RCC 7860 (cell line): ENCODE measurements at regions not wholly inside any gene's neighbourhood (a gene's known extent, or its start where the extent isn't known, plus 50 kb on each side); places are given as distances from the start of the nearest gene placed in this dataset.
"Not testable (repeated sequence)": the region's sequence is repeated elsewhere in the genome, so short reads cannot be mapped to it uniquely, and the experiment has no call there.

Experiments
- DNase-seq: peaks from one replicate; pipeline ENCODE4 v3.0.0-alpha.2; 2015; ENCODE audit warnings: low spot score
- FAIRE-seq: peaks from 2 replicates; lab custom pipeline; 2012; peaks lifted over from hg19 to GRCh38; lab: Jason Lieb, UNC

- FAIRE-seq = peak; percentile 68
- no peak for DNase-seq
Observed at GRCh38 chr4:15333692-15334633, 93.9 kb upstream of the C1QTNF7 start.

DNA sequence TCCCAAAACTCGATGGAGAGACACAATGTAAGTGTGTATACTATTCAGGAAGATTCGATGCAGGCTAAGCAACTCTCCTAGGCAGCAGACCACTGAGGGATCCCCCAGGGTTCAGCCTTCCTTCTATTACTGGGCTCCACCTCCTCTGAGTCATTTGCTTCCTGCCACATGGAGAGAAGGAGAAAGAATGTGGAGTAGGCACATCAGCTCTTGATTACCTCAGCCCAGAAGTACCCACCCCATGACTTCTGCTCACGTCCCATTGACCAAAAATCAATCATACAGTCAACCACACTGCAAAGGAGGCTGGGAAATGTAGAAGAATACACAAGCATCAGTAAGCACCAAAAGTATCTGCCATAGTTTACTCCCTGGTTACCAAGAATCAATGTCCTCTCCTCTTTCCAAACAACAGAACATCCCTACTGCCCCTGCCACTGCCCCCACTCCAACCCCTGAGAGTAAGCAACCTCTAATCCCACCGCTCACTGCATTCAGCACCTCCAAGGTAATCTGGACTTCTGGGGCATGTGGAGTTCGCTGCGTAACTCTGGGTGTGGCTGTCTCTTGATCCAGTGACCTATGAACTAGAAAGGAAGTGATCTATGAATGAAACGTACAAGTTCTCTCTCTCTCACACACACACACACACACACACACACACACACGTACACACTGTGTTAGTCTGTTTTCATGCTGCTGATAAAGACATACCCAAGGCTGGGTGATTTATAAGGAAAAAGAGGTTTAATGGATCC, 91.2 kb upstream of the C1QTNF7 start:
- DNase-seq (peak; percentile 54), FAIRE-seq (no peak)

DNA sequence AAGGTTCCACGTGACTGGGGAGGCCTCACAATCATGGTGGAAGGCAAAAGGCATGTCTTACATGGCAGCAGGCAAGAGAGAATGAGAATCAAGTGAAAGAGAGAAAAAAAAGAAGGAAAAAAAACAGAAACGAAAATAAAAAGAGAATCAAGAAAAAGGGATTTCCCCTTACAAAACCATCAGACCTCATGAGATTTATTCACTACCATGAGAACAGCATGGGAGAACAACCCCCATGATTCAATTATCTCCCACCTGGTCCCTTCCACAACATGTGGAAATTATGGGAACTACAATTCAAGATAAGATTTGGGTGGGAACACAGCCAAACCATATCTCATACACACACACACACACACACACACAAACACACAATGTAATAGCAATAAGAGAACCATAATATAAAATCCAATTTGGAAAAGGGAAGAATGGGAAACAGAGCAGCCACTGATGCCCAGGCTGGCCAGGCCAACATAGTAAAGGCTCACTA, 90.6 kb upstream of the C1QTNF7 start:
- DNase-seq, FAIRE-seq: not testable (repeated sequence)

DNA sequence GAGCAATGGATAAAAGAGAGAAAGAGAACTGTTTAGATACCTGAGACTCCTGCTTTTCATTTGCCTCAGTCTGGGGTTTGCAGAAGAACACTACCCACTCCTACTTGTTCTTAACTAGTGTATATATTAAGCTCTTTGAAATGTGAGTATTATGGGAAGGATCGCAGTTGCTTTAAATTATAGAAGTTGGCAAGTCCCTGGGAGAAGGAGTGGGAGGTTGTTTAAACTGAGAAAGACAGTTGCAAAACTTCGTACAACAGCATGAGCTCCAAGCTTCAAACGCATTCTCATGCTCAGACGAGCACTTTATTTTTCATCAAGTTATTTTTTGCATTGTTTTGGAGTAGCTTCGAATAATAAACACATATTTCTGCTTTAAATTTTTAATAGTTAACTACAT, 88.1 kb upstream of the C1QTNF7 start:
- DNase-seq (no peak), FAIRE-seq (no peak)

DNA sequence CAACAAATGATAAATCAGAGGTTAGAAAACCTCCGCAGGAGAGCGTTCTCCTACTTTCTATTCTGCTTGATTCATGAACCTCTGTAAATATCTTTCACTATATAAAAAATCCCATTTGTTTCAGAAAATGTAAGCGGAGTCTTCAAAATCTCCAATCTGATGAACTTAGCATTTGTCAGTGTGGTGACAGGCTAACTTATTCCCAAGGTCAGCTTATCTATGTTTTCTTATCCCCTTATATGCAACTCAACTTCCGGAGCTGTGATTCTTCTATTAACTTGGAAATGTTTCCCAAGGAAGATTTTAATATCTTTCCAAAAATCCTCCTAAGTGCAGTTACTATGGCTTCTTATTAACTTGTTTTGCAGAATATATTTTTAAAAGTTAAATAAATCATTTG, 87.5 kb upstream of the C1QTNF7 start:
- DNase-seq = no peak
- FAIRE-seq = no peak

GRCh38 chr4:15340902-15341732, 86.7 kb upstream of the C1QTNF7 start:
- FAIRE-seq (no peak), DNase-seq (no peak)

DNA sequence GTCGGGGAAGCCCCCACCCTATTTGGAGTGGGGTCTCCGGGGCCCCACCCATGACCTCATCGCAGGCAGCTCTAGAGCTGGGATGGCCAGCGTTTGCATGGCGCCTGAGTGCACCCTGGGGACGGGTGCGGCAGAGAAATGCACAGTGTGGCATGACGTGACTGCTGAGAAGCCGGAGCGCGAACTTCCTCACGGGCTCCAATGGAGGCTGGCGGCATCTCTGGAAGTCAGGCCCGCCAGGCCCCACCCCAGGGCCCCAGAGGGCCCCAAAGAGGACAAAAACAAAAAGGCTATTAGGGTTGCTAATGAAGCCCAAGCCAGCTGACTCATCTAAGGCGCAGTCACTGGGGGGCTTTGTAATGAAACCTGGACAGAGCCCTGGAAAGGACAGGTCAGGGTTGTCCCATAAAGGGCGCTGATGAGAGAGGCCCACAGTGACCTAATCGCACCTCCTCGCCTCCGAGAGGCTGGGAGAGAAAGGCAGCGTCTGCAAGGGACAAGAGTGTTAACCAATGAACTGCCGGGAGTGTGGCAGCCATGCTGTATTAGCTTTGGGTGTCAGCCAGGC, 86.0 kb upstream of the C1QTNF7 start:
- DNase-seq = no peak
- FAIRE-seq = no peak

DNA sequence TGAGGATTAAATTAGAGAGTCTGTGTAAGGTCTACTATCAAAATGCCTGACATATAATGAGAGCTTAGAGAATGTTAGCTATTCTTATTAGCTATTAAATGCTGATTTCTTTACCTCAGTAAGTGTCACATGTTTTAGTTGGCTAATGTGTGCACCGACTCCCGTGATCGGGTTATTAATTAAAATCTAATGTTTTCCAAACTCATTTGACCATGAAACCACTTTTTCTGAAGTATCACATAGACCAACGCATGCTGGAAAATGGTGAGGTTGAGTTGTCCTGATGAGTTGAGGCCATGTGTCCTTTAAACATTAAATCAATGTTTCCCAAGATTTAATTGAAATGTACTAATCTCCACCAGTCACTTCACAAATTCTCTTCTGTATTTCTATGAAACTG, 84.8 kb upstream of the C1QTNF7 start:
- DNase-seq (no peak), FAIRE-seq (no peak)

DNA sequence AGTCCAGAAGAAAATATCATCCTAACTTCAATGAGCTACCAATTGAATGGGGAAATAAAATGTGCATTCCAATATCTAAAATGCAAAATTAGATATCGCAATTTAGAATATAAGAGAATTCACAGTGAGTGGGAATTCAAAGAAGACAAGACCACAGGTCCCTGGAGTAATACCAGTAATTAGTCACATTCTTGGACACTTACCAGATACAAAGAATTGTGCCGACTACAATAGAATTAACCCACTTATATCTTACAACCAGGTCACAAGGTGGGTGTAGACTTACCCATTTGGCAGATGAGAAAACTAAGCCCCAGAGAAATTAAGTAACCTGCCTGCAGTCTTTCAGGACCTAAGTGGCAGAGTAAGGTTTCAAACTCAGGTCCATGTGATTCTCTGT, 84.3 kb upstream of the C1QTNF7 start:
- FAIRE-seq (no peak), DNase-seq (no peak)

GRCh38 chr4:15344041-15344440, 83.8 kb upstream of the C1QTNF7 start:
- DNase-seq = no peak
- no peak for FAIRE-seq

- DNase-seq (no peak), FAIRE-seq (no peak)
Observed at GRCh38 chr4:15345134-15345533, 82.7 kb upstream of the C1QTNF7 start.

GRCh38 chr4:15348236-15348635, 79.6 kb upstream of the C1QTNF7 start:
- DNase-seq (no peak), FAIRE-seq (no peak)

- FAIRE-seq (no peak), DNase-seq (no peak)
Observed at GRCh38 chr4:15348695-15349094, 79.1 kb upstream of the C1QTNF7 start.

- DNase-seq = no peak
- no peak for FAIRE-seq
Observed at GRCh38 chr4:15349531-15349935, 78.3 kb upstream of the C1QTNF7 start.

GRCh38 chr4:15349965-15350364, 77.9 kb upstream of the C1QTNF7 start:
- FAIRE-seq (no peak), DNase-seq (no peak)

GRCh38 chr4:15352524-15352923, 75.3 kb upstream of the C1QTNF7 start:
- DNase-seq (no peak), FAIRE-seq (no peak)

DNA sequence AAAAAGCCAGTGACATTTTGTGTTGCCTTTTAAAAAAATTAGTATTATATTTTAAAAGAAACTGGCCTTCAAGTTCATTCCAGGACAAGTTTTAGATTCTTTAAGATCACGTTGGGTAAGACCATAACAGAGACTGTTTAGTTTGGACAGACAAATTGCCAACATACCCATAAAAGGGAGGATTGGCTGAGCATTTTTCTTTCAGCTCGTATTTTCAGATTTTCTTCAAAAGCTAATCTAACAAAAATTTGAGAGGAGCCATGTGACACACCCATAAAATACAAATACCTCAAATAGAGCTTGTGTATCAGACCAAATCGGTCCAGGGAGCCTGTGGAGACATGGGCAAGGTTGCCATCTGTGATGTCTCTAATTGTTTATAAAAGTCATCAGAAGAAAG, 74.6 kb upstream of the C1QTNF7 start:
- FAIRE-seq (no peak), DNase-seq (no peak)

DNA sequence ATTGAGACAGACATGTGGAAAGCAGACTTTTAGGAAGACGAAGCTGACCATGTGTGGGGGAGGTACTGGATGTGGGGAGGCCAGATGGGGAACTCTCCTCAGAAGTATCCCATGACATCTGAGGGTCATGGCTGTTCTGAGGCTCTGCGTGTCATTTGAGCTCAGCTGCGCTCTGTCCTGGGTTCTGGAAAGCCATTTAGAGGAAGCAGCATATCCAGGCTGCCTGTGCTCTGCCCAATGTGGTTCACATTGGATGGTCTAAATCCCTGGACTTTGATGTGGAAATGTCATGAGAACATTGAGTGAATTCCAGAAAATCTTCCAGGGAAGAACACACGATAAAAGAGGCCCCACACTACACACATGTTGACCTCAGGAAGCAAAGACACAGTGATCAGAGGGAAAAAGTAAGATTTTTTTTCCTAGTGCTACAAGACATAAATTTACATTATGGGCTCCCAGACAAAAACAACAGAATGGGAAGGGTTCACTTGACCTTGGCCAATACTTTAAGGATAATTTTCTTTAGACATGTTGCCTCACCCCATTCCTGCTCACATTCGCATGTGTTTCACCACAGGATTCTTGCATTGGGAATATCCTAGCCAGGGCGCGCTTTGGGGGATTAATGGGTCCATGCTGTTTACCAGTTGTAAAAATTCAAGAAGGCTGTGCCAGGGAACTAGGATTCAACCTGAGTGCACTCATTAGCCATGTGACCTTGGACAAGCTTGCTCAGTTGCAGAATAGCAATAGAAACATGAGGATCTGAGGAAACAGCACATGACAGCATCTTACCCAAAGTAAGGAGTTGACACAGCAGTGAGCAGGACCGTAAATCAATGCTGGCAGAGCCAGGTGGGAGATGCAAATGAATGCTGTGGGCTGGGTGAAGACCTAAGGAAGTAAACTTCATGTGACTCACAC, 73.2 kb upstream of the C1QTNF7 start:
- FAIRE-seq (no peak), DNase-seq (no peak)

- DNase-seq (no peak), FAIRE-seq (no peak)
Observed at GRCh38 chr4:15361529-15361928, 66.3 kb upstream of the C1QTNF7 start.

- DNase-seq (no peak), FAIRE-seq (no peak)
Observed at GRCh38 chr4:15362541-15362940, 65.3 kb upstream of the C1QTNF7 start.
